GM21723 (cell line): ENCODE measurements at regions not wholly inside any gene's neighbourhood (a gene's known extent, or its start where the extent isn't known, plus 50 kb on each side); places are given as distances from the start of the nearest gene placed in this dataset.

Source experiments
- ATAC-seq: cut with Tn5 transposase; IDR thresholded peaks from one replicate; pipeline ENCODE4 v1.9.1; 2021; ENCODE audit warnings: mild to moderate bottlenecking, moderate library complexity; ENCODE audit not compliant: unreplicated experiment

- ATAC-seq, result no peak
Measured at GRCh38 chr11:59263225-59263894, 50.6 kb upstream of the MPEG1 start.
